GM23338 (cell line): ENCODE measurements at regions not wholly inside any gene's neighbourhood (a gene's known extent, or its start where the extent isn't known, plus 50 kb on each side); places are given as distances from the start of the nearest gene placed in this dataset.

ENCODE experiments used
- ATAC-seq: fragments of 200-7000 bp; cut with Tn5 transposase; 3 replicates; pipeline ENCODE4 v1.9.1; 2020
- DNase-seq: peaks from one replicate; pipeline ENCODE4 v3.0.0-alpha.2; 2015; ENCODE audit warnings: low spot score
- H2AFZ ChIP-seq: fragments of 200-600 bp; sonication (generic); 2 replicates; pipeline ENCODE4 v1.8.0; 2016; ENCODE audit warnings: antibody characterized with exemption, mild to moderate bottlenecking, moderate library complexity
- H3F3A ChIP-seq: fragments of 200-600 bp; sonication (generic); replicated peaks from 2 replicates; pipeline ENCODE4 v1.8.0; 2017; ENCODE audit warnings: antibody characterized with exemption, mixed run types, low read depth
- H3K27ac ChIP-seq: fragments of 200-600 bp; sonication (generic); 2 replicates; pipeline ENCODE4 v1.6.1; 2016; ENCODE audit warnings: low read depth
- H3K27me3 ChIP-seq: fragments of 200-600 bp; sonication (generic); 2 replicates; pipeline ENCODE4 v1.8.0; 2016; ENCODE audit warnings: mild to moderate bottlenecking, mixed run types, moderate library complexity; ENCODE audit not compliant: insufficient read depth
- H3K36me3 ChIP-seq: fragments of 200-600 bp; sonication (generic); 2 replicates; pipeline ENCODE4 v1.8.0; 2016; ENCODE audit warnings: mild to moderate bottlenecking; ENCODE audit not compliant: insufficient read depth
- H3K4me1 ChIP-seq: fragments of 200-600 bp; sonication (generic); 2 replicates; pipeline ENCODE4 v1.8.0; 2016; ENCODE audit warnings: mild to moderate bottlenecking, moderate library complexity; ENCODE audit not compliant: insufficient read depth
- H3K4me2 ChIP-seq: fragments of 200-600 bp; sonication (generic); 2 replicates; pipeline ENCODE4 v1.7.1; 2017; ENCODE audit warnings: mixed run types
- H3K4me3 ChIP-seq: fragments of 200-600 bp; sonication (generic); 2 replicates; pipeline ENCODE4 v1.6.1; 2016; ENCODE audit warnings: mixed run types
- H3K79me2 ChIP-seq: fragments of 200-600 bp; sonication (generic); replicated peaks from 2 replicates; pipeline ENCODE4 v1.8.0; 2017; ENCODE audit warnings: mild to moderate bottlenecking; ENCODE audit not compliant: insufficient read depth
- H3K9me2 ChIP-seq: fragments of 200-600 bp; sonication (generic); 2 replicates; pipeline ENCODE4 v1.8.0; 2017; ENCODE audit not compliant: insufficient read depth
- H4K20me1 ChIP-seq: fragments of 200-600 bp; sonication (generic); replicated peaks from 2 replicates; pipeline ENCODE4 v1.8.0; 2017; ENCODE audit warnings: mild to moderate bottlenecking; ENCODE audit not compliant: insufficient read depth
- H3K27ac Mint-ChIP-seq: 2 replicates; pipeline ENCODE4 v1.8.0; 2020; ENCODE audit warnings: inconsistent platforms, mild to moderate bottlenecking, moderate library complexity, mixed read lengths
- H3K27me3 Mint-ChIP-seq: 3 replicates; pipeline ENCODE4 v1.8.0; 2022; ENCODE audit warnings: low read depth, mild to moderate bottlenecking, moderate library complexity, mixed read lengths, inconsistent platforms; ENCODE audit not compliant: insufficient read depth, poor library complexity
- H3K36me3 Mint-ChIP-seq: 3 replicates; pipeline ENCODE4 v1.8.0; 2021; ENCODE audit warnings: low read depth, mild to moderate bottlenecking, inconsistent platforms, moderate library complexity, mixed read lengths
- H3K4me1 Mint-ChIP-seq: 3 replicates; pipeline ENCODE4 v1.8.0; 2020; ENCODE audit warnings: mild to moderate bottlenecking, inconsistent platforms, mixed read lengths
- H3K4me3 Mint-ChIP-seq: 3 replicates; pipeline ENCODE4 v1.8.0; 2021; ENCODE audit warnings: moderate library complexity, mild to moderate bottlenecking, inconsistent platforms, mixed read lengths
- H3K9me3 Mint-ChIP-seq: 3 replicates; pipeline ENCODE4 v1.8.0; 2020; ENCODE audit warnings: moderate library complexity, mild to moderate bottlenecking, inconsistent platforms, mixed read lengths
- CREB1 ChIP-seq: fragments of 250-450 bp; sonication (Bioruptor Pico); IDR thresholded peaks from 2 replicates; pipeline ENCODE4 v1.5.0; 2020; ENCODE audit warnings: low read depth, mild to moderate bottlenecking, moderate library complexity
- CTCF ChIP-seq, 2 experiments: fragments of 200-600 bp in 1 of 2; sonication (generic) in 1 of 2; conservative IDR thresholded peaks; 2 replicates each; pipeline versions ENCODE4 v1.5.1 to v1.6.1; 2016 to 2017; ENCODE audit warnings: antibody characterized with exemption in 2 of 2, low read depth in 2 of 2, mild to moderate bottlenecking in 2 of 2, moderate library complexity in 1 of 2
- EZH2 ChIP-seq: fragments of 200-600 bp; sonication (generic); IDR thresholded peaks from one replicate; pipeline ENCODE4 v1.8.0; 2017; ENCODE audit warnings: antibody characterized with exemption, mild to moderate bottlenecking, low read depth; ENCODE audit not compliant: unreplicated experiment
- EZH2phosphoT487 ChIP-seq: fragments of 200-600 bp; sonication (generic); IDR thresholded peaks from one replicate; pipeline ENCODE4 v1.8.1; 2018; ENCODE audit warnings: antibody characterized with exemption; ENCODE audit not compliant: unreplicated experiment
- JUNB ChIP-seq: IDR thresholded peaks from one replicate; pipeline ENCODE4 v1.6.1; 2016; ENCODE audit warnings: antibody characterized with exemption; ENCODE audit not compliant: unreplicated experiment
- NANOG ChIP-seq: IDR thresholded peaks from 2 replicates; pipeline ENCODE4 v1.6.1; 2016; ENCODE audit warnings: antibody characterized with exemption, borderline replicate concordance
- POLR2AphosphoS5 ChIP-seq: IDR thresholded peaks from 2 replicates; pipeline ENCODE4 v1.6.1; 2016; ENCODE audit warnings: antibody characterized with exemption, low read depth
- STAT1 ChIP-seq: IDR thresholded peaks from one replicate; pipeline ENCODE4 v1.6.1; 2016; ENCODE audit warnings: antibody characterized with exemption; ENCODE audit not compliant: unreplicated experiment
- ZNF114 ChIP-seq: fragments of 250-450 bp; sonication (Bioruptor Pico); IDR thresholded peaks from 2 replicates; pipeline ENCODE4 v1.5.0; 2020; ENCODE audit warnings: mild to moderate bottlenecking, moderate library complexity
- ZNF331 ChIP-seq: fragments of 250-450 bp; sonication (Bioruptor Pico); IDR thresholded peaks from 2 replicates; pipeline ENCODE4 v1.5.0; 2020; ENCODE audit warnings: low read depth, mild to moderate bottlenecking, moderate library complexity
- ZNF462 ChIP-seq: fragments of 250-450 bp; sonication (Bioruptor Pico); IDR thresholded peaks from 2 replicates; pipeline ENCODE4 v1.5.0; 2020; ENCODE audit warnings: mild to moderate bottlenecking, moderate library complexity
- TF ChIP-seq, protein P1 (sequence below): IDR thresholded peaks from one replicate; pipeline ENCODE4 v1.6.1; 2018; ENCODE audit warnings: antibody characterized with exemption; ENCODE audit not compliant: unreplicated experiment
- TF ChIP-seq, protein P2 (sequence below): IDR thresholded peaks from 2 replicates; pipeline ENCODE4 v1.6.1; 2016; ENCODE audit warnings: antibody characterized with exemption

DNA sequence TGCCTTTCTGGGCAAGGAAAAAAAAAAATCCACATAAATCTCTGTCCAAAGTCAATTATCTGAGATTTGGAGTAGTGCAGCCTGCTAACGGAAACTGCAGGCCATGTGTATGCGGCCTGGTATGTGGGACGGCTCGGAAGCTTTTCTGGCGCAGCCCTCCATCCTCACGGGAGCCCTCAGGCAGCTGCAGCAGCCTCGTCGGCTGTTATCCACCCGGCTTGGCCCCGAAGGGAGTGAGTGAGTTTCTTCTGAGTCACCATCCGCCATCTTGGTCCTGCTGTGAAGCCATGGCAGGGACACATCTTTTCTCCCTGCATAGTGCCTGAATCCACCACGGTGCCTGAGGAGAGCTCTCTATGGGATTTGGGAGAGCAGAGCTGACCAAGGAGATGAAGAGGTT lies 62.8 kb downstream of the POLR2M start (continued):
- TF ChIP-seq ZNF462 (CRISPR knock-in tag) = no peak
- TF ChIP-seq POLR2AphosphoS5 = no peak
- TF ChIP-seq EZH2phosphoT487 = no peak

DNA sequence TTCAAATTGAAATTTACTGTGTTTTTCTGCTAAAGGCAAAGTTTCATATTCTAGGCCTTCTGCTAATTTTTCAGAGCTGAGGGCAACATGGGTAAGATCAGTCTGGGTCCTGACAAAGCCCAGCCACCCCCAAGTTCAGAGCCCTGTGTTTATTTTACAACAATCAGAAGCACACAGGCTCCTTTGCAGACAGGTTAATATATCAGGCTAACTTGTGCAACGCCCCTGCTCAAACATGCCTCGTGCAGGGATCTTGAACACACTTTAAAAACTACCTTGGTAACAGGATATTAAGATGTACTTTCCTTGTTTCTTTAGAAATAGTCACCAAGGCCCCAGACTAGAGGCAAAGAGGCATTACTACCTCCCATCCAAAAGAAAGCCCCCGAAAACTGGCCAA lies 64.0 kb downstream of the POLR2M start:
- Mint-ChIP-seq H3K27me3 (peaks cover 4% of the 10 kb centered on the region), H3K36me3 (no peaks in the 10 kb centered on the region), H3K4me3 (no peak overlapping the region), H3K9me3 (no peaks in the 10 kb centered on the region), H3K27ac (no peak overlapping the region), H3K4me1 (peaks cover 10% of the 10 kb centered on the region)
- Histone ChIP-seq H3K4me2 (no peak overlapping the region), H2AFZ (no peak overlapping the region), H3K79me2 (no peaks in the 10 kb centered on the region), H3K27ac (no peak overlapping the region), H4K20me1 (no peaks in the 10 kb centered on the region), H3K4me1 (peaks cover 5% of the 10 kb centered on the region; the same call in 1 of the 2 replicates), H3K9me2 (0 out of 2 replicates have a peak, but pooled peaks cover 5% of the 10 kb centered on the region), H3K4me3 (no peak overlapping the region), H3F3A (no peaks in the 10 kb centered on the region), H3K36me3 (no peaks in the 10 kb centered on the region), H3K27me3 (no peaks in the 10 kb centered on the region)
- ATAC-seq = no peak
- DNase-seq = no peak
- TF ChIP-seq ZNF114 (CRISPR knock-in tag) = no peak
- no peak for TF ChIP-seq ZNF331
- TF ChIP-seq CREB1 (CRISPR knock-in tag) = no peak
- no peak for TF ChIP-seq NANOG
- TF ChIP-seq CTCF (conservative IDR thresholded peaks at IDR 0.05; ENCODE audit: low read depth in 2 of 2) = no peak
- no peak for TF ChIP-seq STAT1
- TF ChIP-seq POLR2AphosphoS5 = no peak
- TF ChIP-seq, protein P1, sequence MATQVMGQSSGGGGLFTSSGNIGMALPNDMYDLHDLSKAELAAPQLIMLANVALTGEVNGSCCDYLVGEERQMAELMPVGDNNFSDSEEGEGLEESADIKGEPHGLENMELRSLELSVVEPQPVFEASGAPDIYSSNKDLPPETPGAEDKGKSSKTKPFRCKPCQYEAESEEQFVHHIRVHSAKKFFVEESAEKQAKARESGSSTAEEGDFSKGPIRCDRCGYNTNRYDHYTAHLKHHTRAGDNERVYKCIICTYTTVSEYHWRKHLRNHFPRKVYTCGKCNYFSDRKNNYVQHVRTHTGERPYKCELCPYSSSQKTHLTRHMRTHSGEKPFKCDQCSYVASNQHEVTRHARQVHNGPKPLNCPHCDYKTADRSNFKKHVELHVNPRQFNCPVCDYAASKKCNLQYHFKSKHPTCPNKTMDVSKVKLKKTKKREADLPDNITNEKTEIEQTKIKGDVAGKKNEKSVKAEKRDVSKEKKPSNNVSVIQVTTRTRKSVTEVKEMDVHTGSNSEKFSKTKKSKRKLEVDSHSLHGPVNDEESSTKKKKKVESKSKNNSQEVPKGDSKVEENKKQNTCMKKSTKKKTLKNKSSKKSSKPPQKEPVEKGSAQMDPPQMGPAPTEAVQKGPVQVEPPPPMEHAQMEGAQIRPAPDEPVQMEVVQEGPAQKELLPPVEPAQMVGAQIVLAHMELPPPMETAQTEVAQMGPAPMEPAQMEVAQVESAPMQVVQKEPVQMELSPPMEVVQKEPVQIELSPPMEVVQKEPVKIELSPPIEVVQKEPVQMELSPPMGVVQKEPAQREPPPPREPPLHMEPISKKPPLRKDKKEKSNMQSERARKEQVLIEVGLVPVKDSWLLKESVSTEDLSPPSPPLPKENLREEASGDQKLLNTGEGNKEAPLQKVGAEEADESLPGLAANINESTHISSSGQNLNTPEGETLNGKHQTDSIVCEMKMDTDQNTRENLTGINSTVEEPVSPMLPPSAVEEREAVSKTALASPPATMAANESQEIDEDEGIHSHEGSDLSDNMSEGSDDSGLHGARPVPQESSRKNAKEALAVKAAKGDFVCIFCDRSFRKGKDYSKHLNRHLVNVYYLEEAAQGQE = no peak
- TF ChIP-seq, protein P2, sequence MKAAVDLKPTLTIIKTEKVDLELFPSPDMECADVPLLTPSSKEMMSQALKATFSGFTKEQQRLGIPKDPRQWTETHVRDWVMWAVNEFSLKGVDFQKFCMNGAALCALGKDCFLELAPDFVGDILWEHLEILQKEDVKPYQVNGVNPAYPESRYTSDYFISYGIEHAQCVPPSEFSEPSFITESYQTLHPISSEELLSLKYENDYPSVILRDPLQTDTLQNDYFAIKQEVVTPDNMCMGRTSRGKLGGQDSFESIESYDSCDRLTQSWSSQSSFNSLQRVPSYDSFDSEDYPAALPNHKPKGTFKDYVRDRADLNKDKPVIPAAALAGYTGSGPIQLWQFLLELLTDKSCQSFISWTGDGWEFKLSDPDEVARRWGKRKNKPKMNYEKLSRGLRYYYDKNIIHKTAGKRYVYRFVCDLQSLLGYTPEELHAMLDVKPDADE = no peak
- TF ChIP-seq EZH2 = no peak
- no peak for TF ChIP-seq EZH2phosphoT487
- no peak for TF ChIP-seq JUNB
